ENCODE measurements at regions not wholly inside any gene's neighbourhood (a gene's known extent, or its start where the extent isn't known, plus 50 kb on each side); places are given as distances from the start of the nearest gene placed in this dataset.

GRCh38 chr10:121069061-121069850, 218.1 kb downstream of the WDR11 start (continued):
- no peak for TF ChIP-seq ZNF462 (CRISPR knock-in tag; IDR thresholded peaks at IDR 0.05)
- TF ChIP-seq, protein P1, sequence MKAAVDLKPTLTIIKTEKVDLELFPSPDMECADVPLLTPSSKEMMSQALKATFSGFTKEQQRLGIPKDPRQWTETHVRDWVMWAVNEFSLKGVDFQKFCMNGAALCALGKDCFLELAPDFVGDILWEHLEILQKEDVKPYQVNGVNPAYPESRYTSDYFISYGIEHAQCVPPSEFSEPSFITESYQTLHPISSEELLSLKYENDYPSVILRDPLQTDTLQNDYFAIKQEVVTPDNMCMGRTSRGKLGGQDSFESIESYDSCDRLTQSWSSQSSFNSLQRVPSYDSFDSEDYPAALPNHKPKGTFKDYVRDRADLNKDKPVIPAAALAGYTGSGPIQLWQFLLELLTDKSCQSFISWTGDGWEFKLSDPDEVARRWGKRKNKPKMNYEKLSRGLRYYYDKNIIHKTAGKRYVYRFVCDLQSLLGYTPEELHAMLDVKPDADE (IDR thresholded peaks at IDR 0.05): no peak
- no peak for TF ChIP-seq NANOG (IDR thresholded peaks at IDR 0.05; ENCODE audit: borderline replicate concordance)
- TF ChIP-seq EZH2phosphoT487 (IDR thresholded peaks at IDR 0.05; ENCODE audit: unreplicated experiment): no peak

GRCh38 chr10:121070275-121071070, 219.3 kb downstream of the WDR11 start:
- no peaks in the 10 kb centered on the region for H3K27me3 ChIP-seq (ENCODE audit: insufficient read depth)
- no peak overlapping the region for H3K27ac ChIP-seq (ENCODE audit: low read depth)
- Mint-ChIP-seq H3K27me3 (ENCODE audit: insufficient read depth, low read depth, poor library complexity) (no peaks in the 10 kb centered on the region), H3K4me3 (no peak overlapping the region), H3K36me3 (ENCODE audit: low read depth) (no peaks in the 10 kb centered on the region; the same call in 2 of the 3 replicates), H3K9me3 (no peaks in the 10 kb centered on the region), H3K4me1 (no peaks in the 10 kb centered on the region), H3K27ac (no peak overlapping the region)
- H4K20me1 ChIP-seq (replicated peaks; ENCODE audit: insufficient read depth): no peaks in the 10 kb centered on the region
- H3F3A ChIP-seq (replicated peaks; ENCODE audit: low read depth): no peaks in the 10 kb centered on the region
- H3K79me2 ChIP-seq (replicated peaks; ENCODE audit: insufficient read depth): no peaks in the 10 kb centered on the region
- no peaks in the 10 kb centered on the region for H3K4me1 ChIP-seq (ENCODE audit: insufficient read depth)
- ATAC-seq (peak; percentile 92), DNase-seq (ENCODE audit: low spot score) (peak; percentile 66)
- no peak overlapping the region for H3K4me2 ChIP-seq
- H2AFZ ChIP-seq: no peak overlapping the region
- no peaks in the 10 kb centered on the region for H3K9me2 ChIP-seq (ENCODE audit: insufficient read depth)
- H3K36me3 ChIP-seq (ENCODE audit: insufficient read depth): no peaks in the 10 kb centered on the region
- no peak overlapping the region for H3K4me3 ChIP-seq
- TF ChIP-seq, protein P2, sequence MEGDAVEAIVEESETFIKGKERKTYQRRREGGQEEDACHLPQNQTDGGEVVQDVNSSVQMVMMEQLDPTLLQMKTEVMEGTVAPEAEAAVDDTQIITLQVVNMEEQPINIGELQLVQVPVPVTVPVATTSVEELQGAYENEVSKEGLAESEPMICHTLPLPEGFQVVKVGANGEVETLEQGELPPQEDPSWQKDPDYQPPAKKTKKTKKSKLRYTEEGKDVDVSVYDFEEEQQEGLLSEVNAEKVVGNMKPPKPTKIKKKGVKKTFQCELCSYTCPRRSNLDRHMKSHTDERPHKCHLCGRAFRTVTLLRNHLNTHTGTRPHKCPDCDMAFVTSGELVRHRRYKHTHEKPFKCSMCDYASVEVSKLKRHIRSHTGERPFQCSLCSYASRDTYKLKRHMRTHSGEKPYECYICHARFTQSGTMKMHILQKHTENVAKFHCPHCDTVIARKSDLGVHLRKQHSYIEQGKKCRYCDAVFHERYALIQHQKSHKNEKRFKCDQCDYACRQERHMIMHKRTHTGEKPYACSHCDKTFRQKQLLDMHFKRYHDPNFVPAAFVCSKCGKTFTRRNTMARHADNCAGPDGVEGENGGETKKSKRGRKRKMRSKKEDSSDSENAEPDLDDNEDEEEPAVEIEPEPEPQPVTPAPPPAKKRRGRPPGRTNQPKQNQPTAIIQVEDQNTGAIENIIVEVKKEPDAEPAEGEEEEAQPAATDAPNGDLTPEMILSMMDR (conservative IDR thresholded peaks at IDR 0.05; ENCODE audit: low read depth in 2 of 2): peak; percentile 67 to 75
- TF ChIP-seq ZNF114 (CRISPR knock-in tag; IDR thresholded peaks at IDR 0.05) (no peak), EZH2 (IDR thresholded peaks at IDR 0.05; ENCODE audit: low read depth, unreplicated experiment) (no peak)
- TF ChIP-seq, protein P1 (IDR thresholded peaks at IDR 0.05): no peak

Measured in GM23338 (cell line).